ENCODE measurements at regions not wholly inside any gene's neighbourhood (a gene's known extent, or its start where the extent isn't known, plus 50 kb on each side); places are given as distances from the start of the nearest gene placed in this dataset.

DNA sequence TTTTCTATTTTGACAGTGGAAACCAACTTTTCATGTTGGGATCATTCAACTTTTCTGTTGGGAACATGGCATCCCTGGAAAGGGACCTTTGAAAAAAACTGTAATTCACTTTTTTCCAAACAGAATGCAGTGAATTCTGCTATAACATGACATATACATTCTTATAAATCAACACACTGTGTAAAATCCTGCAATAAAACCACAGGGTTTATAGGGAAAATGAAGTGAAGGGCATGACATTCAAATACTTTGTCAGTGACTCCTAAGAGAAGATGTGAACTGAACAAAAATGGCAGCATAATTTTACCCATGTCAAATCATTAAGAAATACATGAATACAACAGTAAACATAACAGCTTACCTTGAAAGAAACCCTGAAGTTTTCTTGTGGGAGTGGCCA is 264.5 kb upstream of the ANKRD50 start:
- TF ChIP-seq POLR2A (IDR thresholded peaks at IDR 0.05) (no peak), CTCF (IDR thresholded peaks at IDR 0.05) (no peak)

All from adrenal gland (tissue), 5 donors.